Chondrocyte (in vitro differentiated cells): ENCODE measurements at regions not wholly inside any gene's neighbourhood (a gene's known extent, or its start where the extent isn't known, plus 50 kb on each side); places are given as distances from the start of the nearest gene placed in this dataset.

Experiments
- DNase-seq: peaks from one replicate; pipeline ENCODE4 v3.0.0; 2021; ENCODE audit warnings: mixed read lengths, low spot score
- H3K27ac Mint-ChIP-seq: one replicate; pipeline ENCODE4 v1.8.0; 2021; ENCODE audit warnings: mild to moderate bottlenecking, moderate library complexity, mixed read lengths; ENCODE audit not compliant: unreplicated experiment
- H3K27me3 Mint-ChIP-seq: 2 replicates; pipeline ENCODE4 v1.8.0; 2021; ENCODE audit warnings: low read depth, mixed read lengths
- H3K36me3 Mint-ChIP-seq: 2 replicates; pipeline ENCODE4 v1.8.0; 2021; ENCODE audit warnings: low read depth, mixed read lengths
- H3K4me1 Mint-ChIP-seq: 2 replicates; pipeline ENCODE4 v1.8.0; 2021; ENCODE audit warnings: low read depth, mild to moderate bottlenecking, mixed read lengths
- H3K4me3 Mint-ChIP-seq: one replicate; pipeline ENCODE4 v1.8.0; 2021; ENCODE audit warnings: mild to moderate bottlenecking, moderate library complexity, mixed read lengths; ENCODE audit not compliant: unreplicated experiment
- H3K9me3 Mint-ChIP-seq: 2 replicates; pipeline ENCODE4 v1.8.0; 2021; ENCODE audit warnings: low read depth, mixed read lengths
- CTCF ChIP-seq: fragments of 200-600 bp; sonication (generic); IDR thresholded peaks from 2 replicates; pipeline ENCODE4 v1.5.0; 2021; ENCODE audit warnings: antibody characterized with exemption, mild to moderate bottlenecking, moderate library complexity

GRCh38 chr9:107874591-107875369, 385.2 kb upstream of the KLF4 start:
- H3K9me3 Mint-ChIP-seq, result no peaks in the 10 kb centered on the region
- H3K4me3 Mint-ChIP-seq, result no peak overlapping the region
- H3K4me1 Mint-ChIP-seq, result peaks cover 9% of the 10 kb centered on the region
- H3K36me3 Mint-ChIP-seq, result no peaks in the 10 kb centered on the region
- no peak overlapping the region for H3K27ac Mint-ChIP-seq
- H3K27me3 Mint-ChIP-seq, result peaks cover 1% of the 10 kb centered on the region
- no peak for TF ChIP-seq CTCF
- no peak for DNase-seq

- Mint-ChIP-seq H3K4me1 (peaks cover 6% of the 10 kb centered on the region), H3K27ac (no peak overlapping the region), H3K27me3 (peaks cover 1% of the 10 kb centered on the region), H3K36me3 (no peaks in the 10 kb centered on the region), H3K4me3 (no peak overlapping the region), H3K9me3 (no peaks in the 10 kb centered on the region)
- no peak for DNase-seq
- TF ChIP-seq CTCF, result no peak
Measured at GRCh38 chr9:107874137-107874536, 384.6 kb upstream of the KLF4 start.

GRCh38 chr9:107872457-107873192, 383.1 kb upstream of the KLF4 start:
- Mint-ChIP-seq H3K9me3 (no peaks in the 10 kb centered on the region), H3K4me1 (peaks cover 6% of the 10 kb centered on the region), H3K27ac (no peak overlapping the region), H3K4me3 (no peak overlapping the region), H3K27me3 (peaks cover 1% of the 10 kb centered on the region), H3K36me3 (no peaks in the 10 kb centered on the region)
- no peak for TF ChIP-seq CTCF
- DNase-seq, result no peak

- no peaks in the 10 kb centered on the region for H3K36me3 Mint-ChIP-seq
- H3K27ac Mint-ChIP-seq, result no peak overlapping the region
- no peak for TF ChIP-seq CTCF
- peaks cover 1% of the 10 kb centered on the region for H3K27me3 Mint-ChIP-seq
- no peaks in the 10 kb centered on the region for H3K9me3 Mint-ChIP-seq
- no peak for DNase-seq
- H3K4me1 Mint-ChIP-seq, result peaks cover 6% of the 10 kb centered on the region
- H3K4me3 Mint-ChIP-seq, result no peak overlapping the region
Measured at GRCh38 chr9:107870927-107871680, 381.5 kb upstream of the KLF4 start.

GRCh38 chr9:107870221-107870620, 380.7 kb upstream of the KLF4 start:
- DNase-seq, result no peak
- Mint-ChIP-seq H3K4me3 (no peak overlapping the region), H3K27me3 (peaks cover 1% of the 10 kb centered on the region), H3K4me1 (peaks cover 6% of the 10 kb centered on the region), H3K27ac (no peak overlapping the region), H3K36me3 (no peaks in the 10 kb centered on the region), H3K9me3 (no peaks in the 10 kb centered on the region)
- no peak for TF ChIP-seq CTCF
